GM20000 (cell line): ENCODE measurements at regions not wholly inside any gene's neighbourhood (a gene's known extent, or its start where the extent isn't known, plus 50 kb on each side); places are given as distances from the start of the nearest gene placed in this dataset.
"Not testable (repeated sequence)": the region's sequence is repeated elsewhere in the genome, so short reads cannot be mapped to it uniquely, and the experiment has no call there.

Experiments
- DNase-seq: peaks from one replicate; pipeline ENCODE4 v3.0.0; 2012; ENCODE audit warnings: low spot score
- CTCF ChIP-seq: IDR thresholded peaks from 2 replicates; pipeline ENCODE4 v1.5.1; 2012; ENCODE audit warnings: mild to moderate bottlenecking, control low read depth; ENCODE audit errors: extremely low read depth, missing control alignments

- no peak for TF ChIP-seq CTCF
Measured at GRCh38 chr17:20938244-20938643, 104.6 kb downstream of the USP22 start.

DNA sequence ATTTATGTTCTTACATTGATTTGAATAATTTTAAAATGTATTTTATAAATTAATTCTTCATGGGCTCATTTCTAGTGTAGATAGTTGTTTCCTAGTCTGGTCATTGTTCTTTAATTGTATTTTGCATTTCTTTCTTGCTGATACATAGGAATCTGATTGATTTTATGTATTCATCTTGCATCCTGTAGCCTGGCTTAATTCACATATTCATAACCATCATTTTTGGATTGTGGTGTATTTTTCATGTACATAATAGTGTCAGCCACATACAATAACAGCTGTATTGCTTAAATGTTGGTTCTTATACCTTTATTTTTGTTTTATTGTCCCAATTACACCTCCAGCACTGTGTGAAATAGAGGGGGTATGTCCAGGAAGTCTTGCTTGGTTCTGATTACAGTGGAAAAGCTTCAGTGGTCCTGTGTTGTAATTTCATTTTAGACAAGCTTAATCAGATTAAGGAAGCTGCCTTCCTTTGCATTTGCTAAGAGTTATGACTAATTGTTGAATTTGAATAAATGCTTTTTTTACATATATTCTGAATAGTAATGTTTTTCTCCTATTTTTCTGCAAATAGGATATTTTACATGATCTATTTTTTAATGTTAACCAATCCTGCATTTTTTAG, 103.7 kb downstream of the USP22 start:
- TF ChIP-seq CTCF, result no peak
- DNase-seq, result no peak

More at GRCh38 chr17:20938244-20938643, 104.6 kb downstream of the USP22 start:
- DNase-seq, result no peak

- DNase-seq, result no peak
- no peak for TF ChIP-seq CTCF
Measured at GRCh38 chr17:20941872-20942271, 100.9 kb downstream of the USP22 start.

DNA sequence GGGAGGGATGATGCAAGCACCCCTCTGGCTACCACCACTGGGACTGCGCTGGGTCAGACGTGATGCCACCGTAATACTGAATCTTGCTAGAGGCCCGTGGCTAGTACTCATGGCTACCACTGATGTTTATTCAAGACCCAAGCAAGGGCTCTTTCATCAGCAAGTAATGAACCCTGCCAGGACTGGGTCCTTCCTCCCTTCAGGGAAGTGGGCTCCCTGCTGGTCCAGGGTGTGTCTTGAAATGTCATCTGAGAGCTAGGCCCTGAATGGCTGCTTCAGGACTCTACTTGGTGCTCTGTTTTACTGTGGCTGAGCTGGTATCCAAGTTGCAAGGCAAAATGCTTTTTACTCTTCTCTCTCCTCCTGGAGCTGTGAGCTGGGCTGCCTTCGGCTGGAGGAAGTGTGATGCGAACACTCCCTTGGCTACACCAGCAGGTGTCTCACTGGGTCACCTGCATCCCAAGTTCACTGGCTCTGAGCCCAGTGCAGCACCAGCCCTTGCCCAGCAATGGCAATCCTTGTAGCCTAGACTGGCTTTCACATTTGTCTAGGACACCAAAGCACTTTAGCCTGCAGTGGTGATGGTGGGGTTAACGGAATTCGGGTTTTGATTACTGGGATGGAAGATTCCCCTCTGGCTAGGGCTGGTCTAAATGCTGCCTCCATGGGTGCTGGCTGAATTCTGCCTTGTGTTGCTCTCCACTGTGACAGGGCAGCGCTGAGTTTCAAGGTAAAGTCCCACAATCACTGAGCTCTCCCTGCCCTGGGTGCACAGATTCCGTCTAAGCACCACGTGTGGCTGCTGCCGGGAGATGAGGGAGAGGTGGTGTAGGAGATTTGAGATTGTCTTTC, 98.6 kb downstream of the USP22 start:
- peak; percentile 36 for DNase-seq
- peak; percentile 28 for TF ChIP-seq CTCF

DNA sequence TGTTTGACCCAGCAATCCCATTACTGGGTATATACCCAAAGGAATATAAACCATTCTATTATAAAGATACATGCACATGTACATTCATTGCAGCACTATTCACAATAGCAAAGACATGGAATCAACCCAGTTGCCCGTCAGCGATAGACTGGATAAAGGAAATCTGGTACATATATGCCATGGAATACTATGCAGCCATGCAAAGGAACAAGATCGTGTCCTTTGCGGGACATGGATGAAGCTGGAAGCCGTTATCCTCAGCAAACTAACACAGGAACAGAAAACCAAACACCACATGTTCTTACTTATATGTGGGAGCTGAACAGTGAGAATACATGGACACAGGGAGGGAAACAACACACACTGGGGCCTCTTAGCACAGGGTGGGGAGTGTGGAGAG, 95.1 kb downstream of the USP22 start:
- DNase-seq, result not testable (repeated sequence)

DNA sequence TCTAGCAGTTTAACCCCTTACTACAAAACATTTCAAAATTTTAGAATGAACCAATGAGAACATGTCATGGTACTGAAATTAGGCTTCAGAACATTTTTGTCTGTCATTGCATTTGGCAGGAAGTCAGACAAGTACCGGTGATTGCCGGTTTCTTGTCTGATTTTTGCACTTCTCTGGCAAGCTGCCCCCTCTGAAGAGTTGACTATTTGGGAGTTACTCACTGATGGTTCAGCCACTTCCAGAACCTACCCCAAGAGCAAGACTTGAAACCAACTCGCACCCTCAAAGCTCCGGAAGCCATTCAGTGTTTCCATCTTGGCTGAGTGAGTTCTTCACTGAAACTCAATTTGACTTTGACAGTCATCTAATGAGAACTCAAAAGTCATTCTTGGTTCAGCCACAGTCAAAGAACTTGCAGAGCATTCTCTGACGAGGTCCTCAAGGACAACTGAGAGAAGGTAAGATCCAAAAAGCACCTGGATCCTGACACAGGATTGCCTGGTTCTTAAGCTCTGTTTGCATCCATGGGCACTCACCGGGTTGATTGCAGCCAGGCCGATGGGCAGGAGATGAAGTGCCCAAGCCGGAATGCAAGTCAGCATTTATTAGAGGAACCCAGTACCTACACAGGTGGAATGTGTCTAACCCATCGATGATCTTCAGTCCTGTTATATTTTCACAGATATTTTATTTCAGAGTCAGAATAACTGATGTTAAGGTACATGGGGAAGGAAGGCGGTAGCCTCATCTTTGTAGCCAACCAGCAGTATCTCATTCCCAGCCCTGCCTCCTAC, 93.6 kb downstream of the USP22 start:
- DNase-seq, result no peak
- no peak for TF ChIP-seq CTCF
